ENCODE measurements at regions not wholly inside any gene's neighbourhood (a gene's known extent, or its start where the extent isn't known, plus 50 kb on each side); places are given as distances from the start of the nearest gene placed in this dataset.

- peaks cover 49% of the 10 kb centered on the region for H3K4me1 Mint-ChIP-seq (ENCODE audit: low read depth)
- peaks cover 9% of the 10 kb centered on the region for H3K36me3 Mint-ChIP-seq (ENCODE audit: low read depth)
- no peaks in the 10 kb centered on the region for H3K27me3 Mint-ChIP-seq (ENCODE audit: low read depth)
- no peaks in the 10 kb centered on the region for H3K9me3 Mint-ChIP-seq
- H3K27ac Mint-ChIP-seq = peak overlapping the region; percentile 92
- H3K4me3 Mint-ChIP-seq = peak overlapping the region; percentile 50
These were observed 400.2 kb upstream of the TBL1XR1 start for GRCh38 chr3:177597311-177598096.

GRCh38 chr3:177598097-177598833 lies 401.0 kb upstream of the TBL1XR1 start:
- Mint-ChIP-seq H3K9me3 (no peaks in the 10 kb centered on the region), H3K36me3 (ENCODE audit: low read depth) (peaks cover 9% of the 10 kb centered on the region), H3K27me3 (ENCODE audit: low read depth) (no peaks in the 10 kb centered on the region), H3K4me3 (peak overlapping the region; percentile 50), H3K27ac (peak overlapping the region; percentile 92), H3K4me1 (ENCODE audit: low read depth) (peaks cover 50% of the 10 kb centered on the region)

- no peak overlapping the region for H3K4me3 Mint-ChIP-seq
These were observed 402.0 kb upstream of the TBL1XR1 start for GRCh38 chr3:177599326-177599725.

DNA sequence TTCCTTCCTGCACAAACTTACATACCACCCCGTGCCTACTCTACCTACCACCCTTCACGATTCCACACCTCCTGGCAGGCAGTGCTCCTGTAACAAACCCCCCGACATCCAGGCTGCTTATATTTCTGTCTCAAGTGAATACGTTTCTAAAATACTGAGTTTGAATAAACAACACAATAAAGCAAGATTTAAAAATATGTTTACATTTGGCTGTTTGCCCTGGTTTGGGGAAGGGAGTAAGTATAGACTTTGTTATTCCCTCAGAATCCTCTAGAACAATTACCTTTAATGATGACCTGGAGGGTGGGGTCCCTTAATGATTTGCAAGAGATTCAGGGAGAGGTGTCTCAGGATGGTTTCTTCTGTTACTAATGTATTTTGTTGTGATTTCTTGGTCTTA lies 402.6 kb upstream of the TBL1XR1 start:
- Mint-ChIP-seq H3K4me1 (ENCODE audit: low read depth) (peaks cover 48% of the 10 kb centered on the region), H3K4me3 (no peak overlapping the region), H3K9me3 (peaks cover 1% of the 10 kb centered on the region), H3K27me3 (ENCODE audit: low read depth) (no peaks in the 10 kb centered on the region), H3K27ac (no peak overlapping the region), H3K36me3 (ENCODE audit: low read depth) (peaks cover 9% of the 10 kb centered on the region)

More at GRCh38 chr3:177599326-177599725, 402.0 kb upstream of the TBL1XR1 start:
- Mint-ChIP-seq H3K27me3 (ENCODE audit: low read depth) (no peaks in the 10 kb centered on the region), H3K36me3 (ENCODE audit: low read depth) (peaks cover 9% of the 10 kb centered on the region), H3K27ac (no peak overlapping the region), H3K4me1 (ENCODE audit: low read depth) (peaks cover 48% of the 10 kb centered on the region), H3K9me3 (no peaks in the 10 kb centered on the region)

- Mint-ChIP-seq H3K27me3 (ENCODE audit: low read depth) (no peaks in the 10 kb centered on the region), H3K4me1 (ENCODE audit: low read depth) (peaks cover 47% of the 10 kb centered on the region), H3K4me3 (no peak overlapping the region), H3K9me3 (peaks cover 5% of the 10 kb centered on the region), H3K36me3 (ENCODE audit: low read depth) (peaks cover 9% of the 10 kb centered on the region), H3K27ac (no peak overlapping the region)
These were observed 403.1 kb upstream of the TBL1XR1 start for GRCh38 chr3:177600411-177600810.

GRCh38 chr3:177601152-177601551 lies 403.9 kb upstream of the TBL1XR1 start:
- no peaks in the 10 kb centered on the region for H3K27me3 Mint-ChIP-seq (ENCODE audit: low read depth)
- peaks cover 5% of the 10 kb centered on the region for H3K36me3 Mint-ChIP-seq (ENCODE audit: low read depth)
- peaks cover 40% of the 10 kb centered on the region for H3K4me1 Mint-ChIP-seq (ENCODE audit: low read depth)
- peaks cover 5% of the 10 kb centered on the region for H3K9me3 Mint-ChIP-seq
- no peak overlapping the region for H3K4me3 Mint-ChIP-seq
- no peak overlapping the region for H3K27ac Mint-ChIP-seq

GRCh38 chr3:177602601-177603147 lies 405.4 kb upstream of the TBL1XR1 start:
- Mint-ChIP-seq H3K9me3 (peaks cover 5% of the 10 kb centered on the region), H3K27ac (no peak overlapping the region), H3K4me1 (ENCODE audit: low read depth) (peaks cover 32% of the 10 kb centered on the region), H3K36me3 (ENCODE audit: low read depth) (peaks cover 5% of the 10 kb centered on the region), H3K27me3 (ENCODE audit: low read depth) (no peaks in the 10 kb centered on the region), H3K4me3 (no peak overlapping the region)

DNA sequence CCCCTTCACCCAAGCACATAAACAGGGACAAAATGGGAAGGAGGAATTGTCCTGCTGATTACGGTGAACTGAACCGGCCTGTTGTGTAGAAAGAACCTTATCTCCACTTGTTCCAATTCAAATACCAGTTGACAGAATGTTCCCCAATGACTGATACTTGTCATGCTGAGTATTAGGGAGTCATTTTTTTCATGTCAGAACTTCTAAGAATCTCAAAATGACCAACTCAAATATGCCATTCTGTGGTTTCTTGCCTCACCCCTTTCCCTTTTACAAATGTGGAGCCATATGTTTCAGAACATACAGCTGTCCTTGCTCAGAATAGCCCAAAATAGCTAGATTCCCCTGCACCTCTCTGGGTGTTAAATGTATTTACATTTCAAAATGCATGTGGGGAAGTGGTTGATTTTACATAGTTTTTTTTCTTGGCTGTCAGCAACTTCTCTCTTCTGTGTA lies 405.9 kb upstream of the TBL1XR1 start:
- Mint-ChIP-seq H3K4me3 (no peak overlapping the region), H3K27me3 (ENCODE audit: low read depth) (no peaks in the 10 kb centered on the region), H3K9me3 (peaks cover 5% of the 10 kb centered on the region), H3K4me1 (ENCODE audit: low read depth) (peaks cover 28% of the 10 kb centered on the region), H3K36me3 (ENCODE audit: low read depth) (peaks cover 5% of the 10 kb centered on the region), H3K27ac (no peak overlapping the region)

GRCh38 chr3:177604181-177604580 lies 406.9 kb upstream of the TBL1XR1 start:
- no peak overlapping the region for H3K4me3 Mint-ChIP-seq
- peaks cover 5% of the 10 kb centered on the region for H3K9me3 Mint-ChIP-seq
- no peak overlapping the region for H3K27ac Mint-ChIP-seq
- no peaks in the 10 kb centered on the region for H3K27me3 Mint-ChIP-seq (ENCODE audit: low read depth)
- H3K36me3 Mint-ChIP-seq (ENCODE audit: low read depth) = peaks cover 2% of the 10 kb centered on the region
- H3K4me1 Mint-ChIP-seq (ENCODE audit: low read depth) = peaks cover 20% of the 10 kb centered on the region

GRCh38 chr3:177606891-177607290 lies 409.6 kb upstream of the TBL1XR1 start:
- Mint-ChIP-seq H3K27me3 (ENCODE audit: low read depth) (no peaks in the 10 kb centered on the region), H3K36me3 (ENCODE audit: low read depth) (no peaks in the 10 kb centered on the region), H3K9me3 (peaks cover 5% of the 10 kb centered on the region), H3K4me3 (no peak overlapping the region), H3K27ac (no peak overlapping the region), H3K4me1 (ENCODE audit: low read depth) (peaks cover 13% of the 10 kb centered on the region)

GRCh38 chr3:177607589-177607988 lies 410.3 kb upstream of the TBL1XR1 start:
- Mint-ChIP-seq H3K9me3 (peaks cover 5% of the 10 kb centered on the region), H3K4me3 (no peak overlapping the region), H3K27ac (no peak overlapping the region), H3K27me3 (ENCODE audit: low read depth) (no peaks in the 10 kb centered on the region), H3K4me1 (ENCODE audit: low read depth) (peaks cover 10% of the 10 kb centered on the region), H3K36me3 (ENCODE audit: low read depth) (no peaks in the 10 kb centered on the region)

GRCh38 chr3:177608443-177608842 lies 411.2 kb upstream of the TBL1XR1 start:
- Mint-ChIP-seq H3K4me1 (ENCODE audit: low read depth) (peaks cover 7% of the 10 kb centered on the region), H3K4me3 (no peak overlapping the region), H3K27me3 (ENCODE audit: low read depth) (no peaks in the 10 kb centered on the region), H3K36me3 (ENCODE audit: low read depth) (no peaks in the 10 kb centered on the region), H3K9me3 (peaks cover 5% of the 10 kb centered on the region), H3K27ac (no peak overlapping the region)

DNA sequence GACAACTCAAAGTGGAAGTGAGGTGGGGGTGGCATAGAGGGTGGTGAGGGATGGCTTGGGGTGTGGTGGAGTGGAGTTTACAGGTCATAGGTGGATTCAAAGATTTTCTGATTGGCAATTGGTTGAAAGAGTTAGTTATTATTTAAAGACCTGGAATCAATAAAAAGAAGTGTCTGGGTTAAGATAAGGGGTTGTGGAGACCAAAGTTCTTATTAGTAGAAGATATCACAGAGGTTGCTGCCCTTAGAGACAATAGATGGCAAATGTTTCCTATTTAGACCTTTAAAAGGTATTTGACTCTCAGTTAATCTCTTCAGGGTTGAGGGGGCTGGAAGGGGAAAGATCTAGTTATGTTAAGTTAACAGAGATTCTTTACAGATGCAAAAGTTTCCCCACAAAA lies 412.3 kb upstream of the TBL1XR1 start:
- H3K9me3 Mint-ChIP-seq = peaks cover 9% of the 10 kb centered on the region
- H3K4me1 Mint-ChIP-seq (ENCODE audit: low read depth) = peaks cover 5% of the 10 kb centered on the region
- H3K36me3 Mint-ChIP-seq (ENCODE audit: low read depth) = no peaks in the 10 kb centered on the region

DNA sequence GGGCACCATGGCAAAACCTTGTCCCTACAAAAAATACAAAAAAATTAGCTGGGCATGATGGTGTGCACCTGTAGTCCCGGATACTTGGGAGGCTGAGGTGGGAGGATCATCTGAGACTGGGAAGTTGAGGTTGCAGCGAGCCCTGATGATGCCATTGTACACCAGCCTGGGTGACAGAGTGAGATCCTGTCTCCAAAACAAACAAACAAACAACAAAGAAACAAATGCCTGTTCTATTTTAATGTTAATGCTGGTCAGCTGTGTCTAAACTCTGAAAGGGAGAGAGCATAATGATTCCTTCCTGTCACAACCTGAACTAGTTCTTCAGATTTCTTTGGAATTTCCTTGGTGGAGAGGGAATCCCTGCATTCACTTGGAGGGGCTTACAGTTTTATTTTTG lies 413.0 kb upstream of the TBL1XR1 start:
- Mint-ChIP-seq H3K27ac (no peak overlapping the region), H3K9me3 (peaks cover 4% of the 10 kb centered on the region), H3K4me3 (no peak overlapping the region), H3K36me3 (ENCODE audit: low read depth) (no peaks in the 10 kb centered on the region), H3K4me1 (ENCODE audit: low read depth) (peaks cover 9% of the 10 kb centered on the region), H3K27me3 (ENCODE audit: low read depth) (no peaks in the 10 kb centered on the region)

More for the DNA sequence above, 412.3 kb upstream of the TBL1XR1 start:
- Mint-ChIP-seq H3K27me3 (ENCODE audit: low read depth) (no peaks in the 10 kb centered on the region), H3K4me3 (no peak overlapping the region), H3K27ac (no peak overlapping the region)
